ENCODE measurements at regions not wholly inside any gene's neighbourhood (a gene's known extent, or its start where the extent isn't known, plus 50 kb on each side); places are given as distances from the start of the nearest gene placed in this dataset.

DNA sequence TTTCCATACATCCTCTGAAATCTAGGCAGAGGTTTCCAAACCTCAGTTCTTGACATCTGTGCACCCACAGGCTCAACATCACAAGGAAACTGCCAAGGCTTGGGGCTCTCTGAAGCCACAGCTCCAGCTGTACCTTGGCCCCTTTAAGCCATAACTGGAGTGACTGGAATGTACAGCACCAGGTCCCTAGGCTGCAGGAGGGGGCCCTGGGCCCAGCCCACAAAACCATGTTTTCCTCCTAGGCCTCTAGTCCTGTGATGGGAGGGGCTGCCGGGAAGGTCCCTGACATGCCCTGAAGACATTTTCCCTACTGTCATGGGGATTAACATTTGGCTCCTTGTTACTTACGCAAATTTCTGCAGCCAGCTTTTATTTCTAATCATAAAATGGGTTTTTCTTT is 1093.0 kb upstream of the PCDH9 start:
- DNase-seq (ENCODE audit: low spot score), result no peak
- H3K27me3 ChIP-seq (replicated peaks; ENCODE audit: insufficient read depth, low read depth, low read length, poor library complexity), result no peaks in the 10 kb centered on the region
- no peaks in the 10 kb centered on the region for H3K4me1 ChIP-seq (ENCODE audit: insufficient read depth, low read length, poor library complexity, severe bottlenecking)
- no peak for TF ChIP-seq EZH2 (IDR thresholded peaks at IDR 0.05; ENCODE audit: borderline replicate concordance, low read depth, low read length, poor library complexity, severe bottlenecking)
- TF ChIP-seq, protein P1, sequence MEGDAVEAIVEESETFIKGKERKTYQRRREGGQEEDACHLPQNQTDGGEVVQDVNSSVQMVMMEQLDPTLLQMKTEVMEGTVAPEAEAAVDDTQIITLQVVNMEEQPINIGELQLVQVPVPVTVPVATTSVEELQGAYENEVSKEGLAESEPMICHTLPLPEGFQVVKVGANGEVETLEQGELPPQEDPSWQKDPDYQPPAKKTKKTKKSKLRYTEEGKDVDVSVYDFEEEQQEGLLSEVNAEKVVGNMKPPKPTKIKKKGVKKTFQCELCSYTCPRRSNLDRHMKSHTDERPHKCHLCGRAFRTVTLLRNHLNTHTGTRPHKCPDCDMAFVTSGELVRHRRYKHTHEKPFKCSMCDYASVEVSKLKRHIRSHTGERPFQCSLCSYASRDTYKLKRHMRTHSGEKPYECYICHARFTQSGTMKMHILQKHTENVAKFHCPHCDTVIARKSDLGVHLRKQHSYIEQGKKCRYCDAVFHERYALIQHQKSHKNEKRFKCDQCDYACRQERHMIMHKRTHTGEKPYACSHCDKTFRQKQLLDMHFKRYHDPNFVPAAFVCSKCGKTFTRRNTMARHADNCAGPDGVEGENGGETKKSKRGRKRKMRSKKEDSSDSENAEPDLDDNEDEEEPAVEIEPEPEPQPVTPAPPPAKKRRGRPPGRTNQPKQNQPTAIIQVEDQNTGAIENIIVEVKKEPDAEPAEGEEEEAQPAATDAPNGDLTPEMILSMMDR (conservative IDR thresholded peaks at IDR 0.05; ENCODE audit: low read depth, low read length), result no peak
- no peak overlapping the region for H3K27ac ChIP-seq (ENCODE audit: low read depth, low read length, poor library complexity, severe bottlenecking)
- no peaks in the 10 kb centered on the region for H3K36me3 ChIP-seq (ENCODE audit: insufficient read depth, low read length, poor library complexity, severe bottlenecking)
- peaks cover 28% of the 10 kb centered on the region for H3K9me3 ChIP-seq (ENCODE audit: low read depth, low read length, poor library complexity, severe bottlenecking)
- BruUV-seq (replicated peaks), result no TSS peak
- ChIA-PET CTCF (no interaction called here), POLR2A (ENCODE audit: low non-redundant PET) (no interaction called here)
- H3K4me3 ChIP-seq (ENCODE audit: low read depth, low read length, poor library complexity, severe bottlenecking), result no peak overlapping the region
- intact Hi-C loops (cut with micrococcal nuclease; ENCODE audit: unreplicated experiment), result no loop called here

DNA sequence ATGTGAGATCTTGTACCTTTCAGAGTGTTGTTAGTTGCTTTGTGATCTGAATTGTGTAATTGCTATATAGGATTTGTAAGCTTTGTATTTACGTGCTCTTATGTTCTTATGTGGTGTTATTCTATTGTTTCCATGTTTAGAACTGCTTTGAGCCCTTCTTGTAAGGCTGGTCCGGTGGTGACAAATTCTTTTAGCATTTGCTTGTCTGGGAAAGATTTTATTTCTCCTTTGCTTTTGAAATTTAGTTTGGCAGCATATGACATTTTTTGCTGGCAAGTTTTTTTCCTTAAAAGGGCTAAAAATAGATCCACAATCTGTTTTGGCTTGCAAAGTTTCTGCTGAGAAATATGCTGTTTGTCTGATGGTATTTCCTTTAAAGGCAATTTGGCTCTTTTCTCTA is 1089.2 kb upstream of the PCDH9 start:
- CTCF ChIA-PET, result no interaction called here
- TF ChIP-seq EZH2 (IDR thresholded peaks at IDR 0.05; ENCODE audit: borderline replicate concordance, low read depth, low read length, poor library complexity, severe bottlenecking), result no peak
- TF ChIP-seq, protein P1 (conservative IDR thresholded peaks at IDR 0.05; ENCODE audit: low read depth, low read length), result no peak
- no peaks in the 10 kb centered on the region for H3K27me3 ChIP-seq (replicated peaks; ENCODE audit: insufficient read depth, low read depth, low read length, poor library complexity)
- intact Hi-C loops (cut with micrococcal nuclease; ENCODE audit: unreplicated experiment), result no loop called here
- H3K36me3 ChIP-seq (ENCODE audit: insufficient read depth, low read length, poor library complexity, severe bottlenecking), result no peaks in the 10 kb centered on the region
- POLR2A ChIA-PET (ENCODE audit: low non-redundant PET), result no interaction called here
- BruUV-seq (replicated peaks), result no TSS peak
- H3K27ac ChIP-seq (ENCODE audit: low read depth, low read length, poor library complexity, severe bottlenecking), result no peak overlapping the region
- DNase-seq (ENCODE audit: low spot score), result no peak
- H3K9me3 ChIP-seq (ENCODE audit: low read depth, low read length, poor library complexity, severe bottlenecking), result peaks cover 30% of the 10 kb centered on the region
- no peaks in the 10 kb centered on the region for H3K4me1 ChIP-seq (ENCODE audit: insufficient read depth, low read length, poor library complexity, severe bottlenecking)
- H3K4me3 ChIP-seq (ENCODE audit: low read depth, low read length, poor library complexity, severe bottlenecking), result no peak overlapping the region

DNA sequence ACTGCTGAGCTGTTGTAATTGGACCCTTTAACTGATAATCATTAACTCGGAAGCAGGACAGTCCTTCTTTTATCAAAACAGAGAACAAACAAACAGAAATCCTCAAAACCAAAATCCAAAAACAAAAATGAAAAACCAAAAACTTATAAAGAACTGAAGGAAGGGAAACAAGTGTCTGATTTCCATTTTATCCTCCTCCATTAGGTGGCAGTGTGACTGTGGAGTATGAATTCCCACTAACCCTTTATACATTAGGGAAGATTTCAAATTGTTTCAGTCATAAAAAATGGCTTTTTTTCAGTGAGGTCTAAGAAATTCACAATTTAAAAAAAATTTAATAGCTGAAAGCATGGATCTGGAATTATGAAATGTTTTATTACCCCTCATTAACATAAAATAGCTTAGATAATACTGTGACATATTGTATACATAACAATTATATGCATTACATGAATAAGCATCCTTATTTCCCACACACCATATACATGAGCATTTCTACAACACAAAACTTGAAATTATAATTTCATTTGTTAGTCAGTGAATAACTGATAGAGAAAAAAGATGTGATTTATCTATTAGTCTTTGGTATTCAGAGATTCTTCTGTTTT is 1074.3 kb upstream of the PCDH9 start:
- POLR2A ChIA-PET (ENCODE audit: low non-redundant PET), result no interaction called here
- intact Hi-C loops (cut with micrococcal nuclease; ENCODE audit: unreplicated experiment), result loop anchor here (5.0 to 10.0 kb wide), 2 partner anchors 623 to 1020 kb away; no protein-coding TSS in a partner anchor
- Histone ChIP-seq H3K36me3 (ENCODE audit: insufficient read depth, low read length, poor library complexity, severe bottlenecking) (no peaks in the 10 kb centered on the region), H3K4me3 (ENCODE audit: low read depth, low read length, poor library complexity, severe bottlenecking) (no peak overlapping the region), H3K9me3 (ENCODE audit: low read depth, low read length, poor library complexity, severe bottlenecking) (no peaks in the 10 kb centered on the region), H3K27me3 (replicated peaks; ENCODE audit: insufficient read depth, low read depth, low read length, poor library complexity) (no peaks in the 10 kb centered on the region), H3K27ac (ENCODE audit: low read depth, low read length, poor library complexity, severe bottlenecking) (no peak overlapping the region), H3K4me1 (ENCODE audit: insufficient read depth, low read length, poor library complexity, severe bottlenecking) (no peaks in the 10 kb centered on the region)
- CTCF ChIA-PET, result interaction anchor here (1.1 kb wide), 1 partner anchor 354 kb away, joined by 4 read pairs; no protein-coding TSS in a partner anchor
- DNase-seq (ENCODE audit: low spot score), result peak; percentile 38
- TF ChIP-seq EZH2 (IDR thresholded peaks at IDR 0.05; ENCODE audit: borderline replicate concordance, low read depth, low read length, poor library complexity, severe bottlenecking), result no peak
- TF ChIP-seq, protein P1 (conservative IDR thresholded peaks at IDR 0.05; ENCODE audit: low read depth, low read length), result peak; percentile 65
- BruUV-seq (replicated peaks), result no TSS peak

Measured in A673 (cell line).